WTC11 (cell line): ENCODE measurements at regions not wholly inside any gene's neighbourhood (a gene's known extent, or its start where the extent isn't known, plus 50 kb on each side); places are given as distances from the start of the nearest gene placed in this dataset.

ENCODE experiments used
- ATAC-seq: fragments of 200-7000 bp; cut with Tn5 transposase; 2 replicates; pipeline ENCODE4 v1.10.0; 2021; ENCODE audit warnings: mild to moderate bottlenecking, moderate library complexity
- CTCF ChIA-PET: fragments of 300-600 bp; sonication (Branson Sonifier 250); formaldehyde crosslinking; loops from one replicate; lab custom pipeline; 2021; ENCODE audit warnings: antibody characterized with exemption; lab: Charles Lee
- POLR2A ChIA-PET: fragments of 350-600 bp; sonication (Branson Sonifier 250); formaldehyde crosslinking; loops from one replicate; lab custom pipeline; 2021; ENCODE audit warnings: antibody characterized with exemption; lab: Charles Lee
- DNase-seq: peaks from one replicate; pipeline ENCODE4 v3.0.0; 2021; ENCODE audit warnings: low spot score
- H3K27ac Mint-ChIP-seq: 2 replicates; pipeline ENCODE4 v1.8.0; 2021; ENCODE audit warnings: mixed read lengths
- H3K27me3 Mint-ChIP-seq: 2 replicates; pipeline ENCODE4 v1.8.0; 2021; ENCODE audit warnings: low read depth, mild to moderate bottlenecking, moderate library complexity, mixed read lengths
- H3K36me3 Mint-ChIP-seq: 2 replicates; pipeline ENCODE4 v1.8.0; 2021; ENCODE audit warnings: mixed read lengths
- H3K4me1 Mint-ChIP-seq: 2 replicates; pipeline ENCODE4 v1.8.0; 2022; ENCODE audit warnings: mixed read lengths
- H3K4me3 Mint-ChIP-seq: 2 replicates; pipeline ENCODE4 v1.8.0; 2021; ENCODE audit warnings: mild to moderate bottlenecking, moderate library complexity, mixed read lengths
- H3K9me3 Mint-ChIP-seq: 2 replicates; pipeline ENCODE4 v1.8.0; 2021; ENCODE audit warnings: mixed read lengths
- EMX1 ChIP-seq: fragments of 250-450 bp; sonication (Bioruptor Pico); IDR thresholded peaks from 2 replicates; pipeline ENCODE4 v1.8.0; 2021; ENCODE audit warnings: mild to moderate bottlenecking
- FOXJ3 ChIP-seq: sonication (generic); formaldehyde crosslinking; IDR thresholded peaks from 2 replicates; pipeline ENCODE4 v1.9.0; 2021; ENCODE audit warnings: missing genetic modification reagents, mild to moderate bottlenecking, borderline replicate concordance
- GRHL2 ChIP-seq: fragments of 250-450 bp; sonication (Bioruptor Pico); IDR thresholded peaks from 2 replicates; pipeline ENCODE4 v1.8.0; 2022; ENCODE audit warnings: mild to moderate bottlenecking, moderate library complexity; ENCODE audit not compliant: insufficient replicate concordance, severe bottlenecking
- MYBL2 ChIP-seq: sonication (generic); formaldehyde crosslinking; IDR thresholded peaks from 2 replicates; pipeline ENCODE4 v1.8.1; 2023; ENCODE audit warnings: mild to moderate bottlenecking, moderate library complexity, missing genetic modification reagents
- NFATC4 ChIP-seq: fragments of 250-450 bp; sonication (Bioruptor Pico); IDR thresholded peaks from 2 replicates; pipeline ENCODE4 v1.9.0; 2021; ENCODE audit warnings: mild to moderate bottlenecking
- NFE2L1 ChIP-seq: sonication (generic); formaldehyde crosslinking; IDR thresholded peaks from 2 replicates; pipeline ENCODE4 v1.8.1; 2023; ENCODE audit warnings: missing genetic modification reagents
- NR1H2 ChIP-seq: sonication (generic); formaldehyde crosslinking; IDR thresholded peaks from 2 replicates; pipeline ENCODE4 v1.9.0; 2021; ENCODE audit warnings: mild to moderate bottlenecking, moderate library complexity, missing genetic modification reagents
- NR2C2 ChIP-seq: sonication (generic); formaldehyde crosslinking; IDR thresholded peaks from 2 replicates; pipeline ENCODE4 v1.8.0; 2022; ENCODE audit warnings: mild to moderate bottlenecking, missing genetic modification reagents
- RELA ChIP-seq: sonication (generic); formaldehyde crosslinking; IDR thresholded peaks from 2 replicates; pipeline ENCODE4 v1.8.1; 2022; ENCODE audit warnings: missing genetic modification reagents, mild to moderate bottlenecking, borderline replicate concordance
- SMAD3 ChIP-seq: sonication (generic); formaldehyde crosslinking; IDR thresholded peaks from 2 replicates; pipeline ENCODE4 v1.8.0; 2022; ENCODE audit warnings: missing genetic modification reagents, mild to moderate bottlenecking, borderline replicate concordance
- SMAD4 ChIP-seq: sonication (generic); formaldehyde crosslinking; IDR thresholded peaks from 2 replicates; pipeline ENCODE4 v1.8.0; 2022; ENCODE audit warnings: mild to moderate bottlenecking, missing genetic modification reagents
- TP53 ChIP-seq: sonication (generic); formaldehyde crosslinking; IDR thresholded peaks from 2 replicates; pipeline ENCODE4 v1.8.1; 2023; ENCODE audit warnings: mild to moderate bottlenecking, missing genetic modification reagents
- ZBTB21 ChIP-seq: sonication (generic); formaldehyde crosslinking; IDR thresholded peaks from 2 replicates; pipeline ENCODE4 v1.8.1; 2023; ENCODE audit warnings: mild to moderate bottlenecking, missing genetic modification reagents, borderline replicate concordance
- ZNF232 ChIP-seq: sonication (generic); formaldehyde crosslinking; IDR thresholded peaks from 2 replicates; pipeline ENCODE4 v1.8.0; 2022; ENCODE audit warnings: mild to moderate bottlenecking, missing genetic modification reagents
- ZNF396 ChIP-seq: fragments of 250-450 bp; sonication (Bioruptor Pico); IDR thresholded peaks from 2 replicates; pipeline ENCODE4 v1.8.0; 2021; ENCODE audit warnings: mild to moderate bottlenecking, moderate library complexity, borderline replicate concordance
- TF ChIP-seq, protein P1 (sequence below): sonication (generic); formaldehyde crosslinking; IDR thresholded peaks from 2 replicates; pipeline ENCODE4 v1.8.1; 2023; ENCODE audit warnings: mild to moderate bottlenecking, moderate library complexity, missing genetic modification reagents
- TF ChIP-seq, protein P2 (sequence below): sonication (generic); formaldehyde crosslinking; IDR thresholded peaks from 2 replicates; pipeline ENCODE4 v1.8.1; 2023; ENCODE audit warnings: mild to moderate bottlenecking, missing genetic modification reagents
- TF ChIP-seq, protein P3 (sequence below): fragments of 250-450 bp; sonication (Bioruptor Pico); IDR thresholded peaks from 2 replicates; pipeline ENCODE4 v2.1.2; 2022; ENCODE audit warnings: mild to moderate bottlenecking, moderate library complexity
- TF ChIP-seq, protein P4 (sequence below): sonication (generic); formaldehyde crosslinking; IDR thresholded peaks from 2 replicates; pipeline ENCODE4 v1.8.0; 2022; ENCODE audit warnings: mild to moderate bottlenecking, missing genetic modification reagents
- TF ChIP-seq, protein P5 (sequence below): fragments of 250-450 bp; sonication (Bioruptor Pico); IDR thresholded peaks from 2 replicates; pipeline ENCODE4 v1.9.0; 2021; ENCODE audit warnings: mild to moderate bottlenecking
- TF ChIP-seq, protein P6 (sequence below): sonication (generic); formaldehyde crosslinking; IDR thresholded peaks from 2 replicates; pipeline ENCODE4 v1.8.0; 2022; ENCODE audit warnings: mild to moderate bottlenecking, missing genetic modification reagents
- TF ChIP-seq, protein P7 (sequence below): fragments of 250-450 bp; sonication (Bioruptor Pico); conservative IDR thresholded peaks from 2 replicates; pipeline ENCODE4 v1.9.0; 2021; ENCODE audit warnings: mild to moderate bottlenecking
- TF ChIP-seq, protein P8 (sequence below): sonication (generic); formaldehyde crosslinking; IDR thresholded peaks from 2 replicates; pipeline ENCODE4 v1.8.1; 2022; ENCODE audit warnings: mild to moderate bottlenecking, moderate library complexity, missing genetic modification reagents

DNA sequence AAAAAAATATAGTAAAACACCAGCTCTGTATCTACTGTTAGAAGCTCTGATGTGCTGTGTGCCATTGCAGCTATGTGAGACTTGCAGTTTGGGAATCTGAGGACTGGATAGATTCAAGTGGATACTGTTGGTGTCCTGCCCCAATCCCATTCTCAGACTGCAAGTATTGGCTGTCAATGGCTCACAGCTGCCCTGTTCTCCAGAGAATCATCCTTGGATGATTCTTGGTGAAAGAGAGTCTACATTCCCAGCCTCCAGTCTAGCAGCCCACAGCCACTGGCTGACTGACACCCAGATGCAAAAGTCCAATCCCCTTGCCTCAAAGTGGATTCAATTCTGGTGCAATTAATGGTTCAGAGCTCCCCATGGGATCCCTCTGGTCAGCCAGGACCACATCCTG, 206.1 kb upstream of the MTNR1B start (continued):
- TF ChIP-seq, protein P1, sequence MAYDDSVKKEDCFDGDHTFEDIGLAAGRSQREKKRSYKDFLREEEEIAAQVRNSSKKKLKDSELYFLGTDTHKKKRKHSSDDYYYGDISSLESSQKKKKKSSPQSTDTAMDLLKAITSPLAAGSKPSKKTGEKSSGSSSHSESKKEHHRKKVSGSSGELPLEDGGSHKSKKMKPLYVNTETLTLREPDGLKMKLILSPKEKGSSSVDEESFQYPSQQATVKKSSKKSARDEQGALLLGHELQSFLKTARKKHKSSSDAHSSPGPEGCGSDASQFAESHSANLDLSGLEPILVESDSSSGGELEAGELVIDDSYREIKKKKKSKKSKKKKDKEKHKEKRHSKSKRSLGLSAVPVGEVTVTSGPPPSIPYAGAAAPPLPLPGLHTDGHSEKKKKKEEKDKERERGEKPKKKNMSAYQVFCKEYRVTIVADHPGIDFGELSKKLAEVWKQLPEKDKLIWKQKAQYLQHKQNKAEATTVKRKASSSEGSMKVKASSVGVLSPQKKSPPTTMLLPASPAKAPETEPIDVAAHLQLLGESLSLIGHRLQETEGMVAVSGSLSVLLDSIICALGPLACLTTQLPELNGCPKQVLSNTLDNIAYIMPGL (CRISPR knock-in tag) = no peak
- TF ChIP-seq ZNF232 = no peak
- TF ChIP-seq NFE2L1 (CRISPR knock-in tag) = no peak
- TF ChIP-seq NR1H2 = no peak
- no peak for TF ChIP-seq RELA (CRISPR knock-in tag)
- no peak for TF ChIP-seq ZNF396 (CRISPR knock-in tag)
- TF ChIP-seq, protein P2, sequence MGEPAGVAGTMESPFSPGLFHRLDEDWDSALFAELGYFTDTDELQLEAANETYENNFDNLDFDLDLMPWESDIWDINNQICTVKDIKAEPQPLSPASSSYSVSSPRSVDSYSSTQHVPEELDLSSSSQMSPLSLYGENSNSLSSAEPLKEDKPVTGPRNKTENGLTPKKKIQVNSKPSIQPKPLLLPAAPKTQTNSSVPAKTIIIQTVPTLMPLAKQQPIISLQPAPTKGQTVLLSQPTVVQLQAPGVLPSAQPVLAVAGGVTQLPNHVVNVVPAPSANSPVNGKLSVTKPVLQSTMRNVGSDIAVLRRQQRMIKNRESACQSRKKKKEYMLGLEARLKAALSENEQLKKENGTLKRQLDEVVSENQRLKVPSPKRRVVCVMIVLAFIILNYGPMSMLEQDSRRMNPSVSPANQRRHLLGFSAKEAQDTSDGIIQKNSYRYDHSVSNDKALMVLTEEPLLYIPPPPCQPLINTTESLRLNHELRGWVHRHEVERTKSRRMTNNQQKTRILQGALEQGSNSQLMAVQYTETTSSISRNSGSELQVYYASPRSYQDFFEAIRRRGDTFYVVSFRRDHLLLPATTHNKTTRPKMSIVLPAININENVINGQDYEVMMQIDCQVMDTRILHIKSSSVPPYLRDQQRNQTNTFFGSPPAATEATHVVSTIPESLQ (CRISPR knock-in tag) = no peak

DNA sequence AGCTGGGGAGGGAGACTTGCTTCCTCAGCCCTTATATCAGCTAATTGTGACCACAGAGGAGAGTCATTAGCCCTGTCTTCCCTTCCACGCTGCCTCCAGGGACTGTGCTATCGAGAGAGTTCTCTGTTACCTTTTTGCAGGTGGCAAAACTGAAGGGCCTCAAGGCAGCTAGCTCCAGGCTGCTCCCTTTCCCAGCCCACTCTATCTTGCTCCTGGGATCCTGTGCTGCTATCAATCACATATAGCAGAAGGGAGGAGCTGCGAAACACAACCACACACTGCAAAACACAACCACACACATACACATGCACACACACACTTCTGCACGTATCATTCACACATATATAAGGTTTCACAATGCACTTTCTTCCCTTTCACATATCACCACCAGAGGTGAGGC, 205.3 kb upstream of the MTNR1B start:
- TF ChIP-seq NFATC4 (CRISPR knock-in tag) = no peak
- TF ChIP-seq MYBL2 (CRISPR knock-in tag) = no peak
- no peak for TF ChIP-seq EMX1 (CRISPR knock-in tag)
- TF ChIP-seq TP53 = no peak
- no peak for TF ChIP-seq NR2C2 (CRISPR knock-in tag)
- TF ChIP-seq ZBTB21 (CRISPR knock-in tag) = no peak
- TF ChIP-seq RELA (CRISPR knock-in tag) = no peak
- TF ChIP-seq FOXJ3 (CRISPR knock-in tag) = no peak
- no peak for TF ChIP-seq SMAD4
- TF ChIP-seq, protein P3, sequence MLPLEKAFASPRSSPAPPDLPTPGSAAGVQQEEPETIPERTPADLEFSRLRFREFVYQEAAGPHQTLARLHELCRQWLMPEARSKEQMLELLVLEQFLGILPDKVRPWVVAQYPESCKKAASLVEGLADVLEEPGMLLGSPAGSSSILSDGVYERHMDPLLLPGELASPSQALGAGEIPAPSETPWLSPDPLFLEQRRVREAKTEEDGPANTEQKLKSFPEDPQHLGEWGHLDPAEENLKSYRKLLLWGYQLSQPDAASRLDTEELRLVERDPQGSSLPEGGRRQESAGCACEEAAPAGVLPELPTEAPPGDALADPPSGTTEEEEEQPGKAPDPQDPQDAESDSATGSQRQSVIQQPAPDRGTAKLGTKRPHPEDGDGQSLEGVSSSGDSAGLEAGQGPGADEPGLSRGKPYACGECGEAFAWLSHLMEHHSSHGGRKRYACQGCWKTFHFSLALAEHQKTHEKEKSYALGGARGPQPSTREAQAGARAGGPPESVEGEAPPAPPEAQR (CRISPR knock-in tag) = no peak
- DNase-seq (no peak), ATAC-seq (no peak)
- CTCF ChIA-PET = no interaction called here
- H3K36me3 Mint-ChIP-seq = no peaks in the 10 kb centered on the region
- H3K27me3 Mint-ChIP-seq = no peaks in the 10 kb centered on the region
- POLR2A ChIA-PET = no interaction called here
- no peak overlapping the region for H3K27ac Mint-ChIP-seq
- H3K9me3 Mint-ChIP-seq = no peaks in the 10 kb centered on the region
- H3K4me3 Mint-ChIP-seq = no peak overlapping the region
- H3K4me1 Mint-ChIP-seq = peaks cover 20% of the 10 kb centered on the region

DNA sequence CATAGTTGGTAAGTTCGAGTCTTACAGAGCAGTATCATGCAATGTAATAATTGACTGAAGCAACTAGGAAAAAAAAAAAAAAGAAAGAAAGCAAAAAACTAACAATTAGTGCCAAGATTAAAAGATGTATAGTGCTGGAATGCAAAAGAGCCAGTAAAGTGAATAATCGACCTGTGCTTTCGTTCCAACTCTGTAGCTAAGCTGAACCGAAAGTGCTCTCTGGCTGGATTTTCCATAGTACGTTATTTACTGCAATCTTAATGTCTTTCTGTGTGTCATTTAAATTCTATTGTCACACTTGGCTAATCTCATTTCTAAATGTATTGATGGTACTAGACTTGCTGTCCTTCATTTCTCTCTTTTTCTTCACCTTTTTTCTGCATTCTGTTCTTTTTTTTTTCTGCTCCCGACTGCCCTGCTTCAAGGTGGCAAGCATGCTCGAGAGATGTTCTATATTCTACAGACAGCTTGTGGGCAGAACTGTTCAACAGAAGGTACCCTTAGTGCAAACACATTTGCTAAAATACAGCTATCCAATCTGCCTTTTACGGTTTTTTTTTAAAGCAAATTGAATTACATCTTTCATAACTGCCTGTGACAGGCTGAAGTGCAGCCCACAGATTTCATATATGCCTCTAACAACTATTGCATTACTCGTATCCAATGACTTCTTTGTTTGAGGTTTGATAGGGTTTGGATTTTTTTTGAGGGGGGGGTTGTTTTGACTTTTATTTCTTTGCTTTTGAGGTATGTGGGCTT, 204.2 kb upstream of the MTNR1B start:
- H3K4me3 Mint-ChIP-seq = no peak overlapping the region
- ATAC-seq (no peak), DNase-seq (no peak)
- H3K9me3 Mint-ChIP-seq = no peaks in the 10 kb centered on the region
- no peaks in the 10 kb centered on the region for H3K36me3 Mint-ChIP-seq
- TF ChIP-seq, protein P4, sequence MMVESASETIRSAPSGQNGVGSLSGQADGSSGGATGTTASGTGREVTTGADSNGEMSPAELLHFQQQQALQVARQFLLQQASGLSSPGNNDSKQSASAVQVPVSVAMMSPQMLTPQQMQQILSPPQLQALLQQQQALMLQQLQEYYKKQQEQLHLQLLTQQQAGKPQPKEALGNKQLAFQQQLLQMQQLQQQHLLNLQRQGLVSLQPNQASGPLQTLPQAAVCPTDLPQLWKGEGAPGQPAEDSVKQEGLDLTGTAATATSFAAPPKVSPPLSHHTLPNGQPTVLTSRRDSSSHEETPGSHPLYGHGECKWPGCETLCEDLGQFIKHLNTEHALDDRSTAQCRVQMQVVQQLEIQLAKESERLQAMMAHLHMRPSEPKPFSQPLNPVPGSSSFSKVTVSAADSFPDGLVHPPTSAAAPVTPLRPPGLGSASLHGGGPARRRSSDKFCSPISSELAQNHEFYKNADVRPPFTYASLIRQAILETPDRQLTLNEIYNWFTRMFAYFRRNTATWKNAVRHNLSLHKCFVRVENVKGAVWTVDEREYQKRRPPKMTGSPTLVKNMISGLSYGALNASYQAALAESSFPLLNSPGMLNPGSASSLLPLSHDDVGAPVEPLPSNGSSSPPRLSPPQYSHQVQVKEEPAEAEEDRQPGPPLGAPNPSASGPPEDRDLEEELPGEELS (CRISPR knock-in tag) = no peak
- TF ChIP-seq GRHL2 (CRISPR knock-in tag) (no peak), SMAD3 (CRISPR knock-in tag) (no peak)
- TF ChIP-seq, protein P5, sequence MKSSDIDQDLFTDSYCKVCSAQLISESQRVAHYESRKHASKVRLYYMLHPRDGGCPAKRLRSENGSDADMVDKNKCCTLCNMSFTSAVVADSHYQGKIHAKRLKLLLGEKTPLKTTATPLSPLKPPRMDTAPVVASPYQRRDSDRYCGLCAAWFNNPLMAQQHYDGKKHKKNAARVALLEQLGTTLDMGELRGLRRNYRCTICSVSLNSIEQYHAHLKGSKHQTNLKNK (CRISPR knock-in tag) = no peak
- TF ChIP-seq, protein P6, sequence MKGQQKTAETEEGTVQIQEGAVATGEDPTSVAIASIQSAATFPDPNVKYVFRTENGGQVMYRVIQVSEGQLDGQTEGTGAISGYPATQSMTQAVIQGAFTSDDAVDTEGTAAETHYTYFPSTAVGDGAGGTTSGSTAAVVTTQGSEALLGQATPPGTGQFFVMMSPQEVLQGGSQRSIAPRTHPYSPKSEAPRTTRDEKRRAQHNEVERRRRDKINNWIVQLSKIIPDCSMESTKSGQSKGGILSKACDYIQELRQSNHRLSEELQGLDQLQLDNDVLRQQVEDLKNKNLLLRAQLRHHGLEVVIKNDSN (CRISPR knock-in tag) = no peak
- TF ChIP-seq, protein P7, sequence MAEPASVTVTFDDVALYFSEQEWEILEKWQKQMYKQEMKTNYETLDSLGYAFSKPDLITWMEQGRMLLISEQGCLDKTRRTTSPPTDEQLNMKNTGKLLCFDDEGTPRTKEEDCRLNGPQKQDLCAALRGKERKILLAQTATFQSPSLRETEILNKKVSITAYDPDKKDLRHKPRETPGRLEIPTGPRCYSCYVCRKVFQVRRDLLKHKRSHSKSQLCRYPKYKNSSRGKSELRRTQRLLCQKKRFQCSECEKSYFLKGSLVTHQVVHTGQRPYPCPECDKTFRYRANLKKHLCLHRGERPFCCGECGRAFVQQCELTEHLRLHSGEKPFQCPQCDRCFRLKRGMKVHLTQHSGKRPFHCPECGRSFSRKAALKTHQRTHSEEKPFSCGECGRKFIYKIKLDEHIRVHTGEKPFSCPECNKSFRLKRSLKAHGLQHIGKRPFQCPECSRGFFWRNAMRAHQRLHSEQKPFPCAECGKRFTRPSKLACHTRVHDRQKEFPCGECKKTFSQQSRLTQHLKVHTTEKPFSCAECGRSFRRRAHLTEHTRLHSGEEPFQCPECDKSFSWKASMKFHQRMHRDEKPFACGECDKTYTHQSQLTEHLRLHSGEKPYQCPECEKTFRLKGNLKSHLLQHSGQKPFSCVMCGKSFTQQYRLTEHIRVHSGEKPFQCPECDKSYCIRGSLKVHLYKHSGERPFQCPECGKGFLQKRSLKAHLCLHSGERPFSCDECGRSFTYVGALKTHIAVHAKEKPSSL = no peak
- TF ChIP-seq, protein P8, sequence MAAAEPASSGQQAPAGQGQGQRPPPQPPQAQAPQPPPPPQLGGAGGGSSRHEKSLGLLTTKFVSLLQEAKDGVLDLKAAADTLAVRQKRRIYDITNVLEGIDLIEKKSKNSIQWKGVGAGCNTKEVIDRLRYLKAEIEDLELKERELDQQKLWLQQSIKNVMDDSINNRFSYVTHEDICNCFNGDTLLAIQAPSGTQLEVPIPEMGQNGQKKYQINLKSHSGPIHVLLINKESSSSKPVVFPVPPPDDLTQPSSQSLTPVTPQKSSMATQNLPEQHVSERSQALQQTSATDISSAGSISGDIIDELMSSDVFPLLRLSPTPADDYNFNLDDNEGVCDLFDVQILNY (CRISPR knock-in tag) = no peak
- ChIA-PET CTCF (no interaction called here), POLR2A (no interaction called here)
- H3K27me3 Mint-ChIP-seq = no peaks in the 10 kb centered on the region
- H3K27ac Mint-ChIP-seq = peak overlapping the region; percentile 86; the same call in 1 of the 2 replicates
- peaks cover 20% of the 10 kb centered on the region for H3K4me1 Mint-ChIP-seq
